ENCODE measurements at regions not wholly inside any gene's neighbourhood (a gene's known extent, or its start where the extent isn't known, plus 50 kb on each side); places are given as distances from the start of the nearest gene placed in this dataset.

GRCh38 chr16:86395477-86395876 is 114.8 kb upstream of the FOXF1 start:
- DNase-seq, result no peak

GRCh38 chr16:86396422-86396821 is 113.9 kb upstream of the FOXF1 start:
- DNase-seq, result no peak

GRCh38 chr16:86396901-86397311 is 113.4 kb upstream of the FOXF1 start:
- DNase-seq, result no peak

GRCh38 chr16:86398201-86398600 is 112.1 kb upstream of the FOXF1 start:
- DNase-seq, result no peak

- no peak for DNase-seq
These were observed 111.7 kb upstream of the FOXF1 start for GRCh38 chr16:86398622-86399021.

GRCh38 chr16:86401126-86401525 is 109.2 kb upstream of the FOXF1 start:
- DNase-seq, result no peak

- no peak for DNase-seq
These were observed 107.2 kb upstream of the FOXF1 start for GRCh38 chr16:86403085-86403484.

- no peak for DNase-seq
These were observed 106.7 kb upstream of the FOXF1 start for GRCh38 chr16:86403541-86404163.

- DNase-seq, result no peak
These were observed 105.6 kb upstream of the FOXF1 start for GRCh38 chr16:86404678-86405077.

GRCh38 chr16:86405319-86405718 is 105.0 kb upstream of the FOXF1 start:
- no peak for DNase-seq

- DNase-seq, result no peak
These were observed 104.3 kb upstream of the FOXF1 start for GRCh38 chr16:86406056-86406455.

GRCh38 chr16:86408685-86409084 is 101.6 kb upstream of the FOXF1 start:
- DNase-seq, result no peak

GRCh38 chr16:86410081-86410480 is 100.2 kb upstream of the FOXF1 start:
- no peak for DNase-seq

- no peak for DNase-seq
These were observed 99.8 kb upstream of the FOXF1 start for GRCh38 chr16:86410529-86410928.

- no peak for DNase-seq
These were observed 98.4 kb upstream of the FOXF1 start for GRCh38 chr16:86411897-86412296.

GRCh38 chr16:86414991-86415740 is 95.2 kb upstream of the FOXF1 start:
- no peak for DNase-seq

GRCh38 chr16:86418981-86419380 is 91.3 kb upstream of the FOXF1 start:
- DNase-seq, result no peak

- no peak for DNase-seq
These were observed 90.8 kb upstream of the FOXF1 start for GRCh38 chr16:86419518-86419917.

- DNase-seq, result no peak
These were observed 88.3 kb upstream of the FOXF1 start for GRCh38 chr16:86421995-86422394.

- no peak for DNase-seq
These were observed 85.9 kb upstream of the FOXF1 start for GRCh38 chr16:86424398-86424797.

GRCh38 chr16:86424985-86425384 is 85.3 kb upstream of the FOXF1 start:
- DNase-seq, result no peak

- no peak for DNase-seq
These were observed 84.2 kb upstream of the FOXF1 start for GRCh38 chr16:86426063-86426642.

GRCh38 chr16:86427433-86427851 is 82.9 kb upstream of the FOXF1 start:
- no peak for DNase-seq

Data from stimulated activated CD4-positive, alpha-beta T cell treated with anti-CD3 and anti-CD28 coated beads, Interleukin-1b, Interleukin-23, amount 100 ng/mL, for 48 hours (primary cell).